ENCODE measurements at regions not wholly inside any gene's neighbourhood (a gene's known extent, or its start where the extent isn't known, plus 50 kb on each side); places are given as distances from the start of the nearest gene placed in this dataset.

DNA sequence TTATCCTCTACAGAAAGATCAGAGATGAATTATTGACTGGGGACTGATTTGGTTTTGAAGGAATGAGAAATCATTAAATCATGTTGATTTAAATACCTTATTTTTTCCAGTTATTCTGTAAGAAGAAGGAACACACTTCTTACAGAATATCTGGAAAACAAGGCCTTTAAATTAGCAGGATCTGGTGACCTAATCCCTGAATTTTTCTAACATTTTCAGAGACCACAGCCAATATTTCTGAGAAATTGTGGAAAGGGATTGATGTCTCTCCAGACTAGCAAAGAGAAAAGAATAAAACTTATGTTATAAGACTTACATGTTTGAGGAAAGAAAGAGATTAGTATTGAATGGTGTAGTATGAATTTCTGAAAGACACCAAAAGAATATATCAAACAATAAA lies 104.0 kb downstream of the KCNE4 start:
- TF ChIP-seq, protein P1, sequence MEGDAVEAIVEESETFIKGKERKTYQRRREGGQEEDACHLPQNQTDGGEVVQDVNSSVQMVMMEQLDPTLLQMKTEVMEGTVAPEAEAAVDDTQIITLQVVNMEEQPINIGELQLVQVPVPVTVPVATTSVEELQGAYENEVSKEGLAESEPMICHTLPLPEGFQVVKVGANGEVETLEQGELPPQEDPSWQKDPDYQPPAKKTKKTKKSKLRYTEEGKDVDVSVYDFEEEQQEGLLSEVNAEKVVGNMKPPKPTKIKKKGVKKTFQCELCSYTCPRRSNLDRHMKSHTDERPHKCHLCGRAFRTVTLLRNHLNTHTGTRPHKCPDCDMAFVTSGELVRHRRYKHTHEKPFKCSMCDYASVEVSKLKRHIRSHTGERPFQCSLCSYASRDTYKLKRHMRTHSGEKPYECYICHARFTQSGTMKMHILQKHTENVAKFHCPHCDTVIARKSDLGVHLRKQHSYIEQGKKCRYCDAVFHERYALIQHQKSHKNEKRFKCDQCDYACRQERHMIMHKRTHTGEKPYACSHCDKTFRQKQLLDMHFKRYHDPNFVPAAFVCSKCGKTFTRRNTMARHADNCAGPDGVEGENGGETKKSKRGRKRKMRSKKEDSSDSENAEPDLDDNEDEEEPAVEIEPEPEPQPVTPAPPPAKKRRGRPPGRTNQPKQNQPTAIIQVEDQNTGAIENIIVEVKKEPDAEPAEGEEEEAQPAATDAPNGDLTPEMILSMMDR (conservative IDR thresholded peaks at IDR 0.05) = no peak
- no peaks in the 10 kb centered on the region for H3K9me3 ChIP-seq (ENCODE audit: control insufficient read depth, low read depth, low read length)
- H3K4me1 Mint-ChIP-seq = 0 out of 4 replicates have a peak, but pooled peaks cover 0 to 2% of the 10 kb centered on the region in 2 experiments
- no peak overlapping the region for H3K18ac ChIP-seq (ENCODE audit: insufficient read length, low read depth, low read length)
- H3K4me1 ChIP-seq (ENCODE audit: insufficient read depth, low read length) = no peaks in the 10 kb centered on the region
- no peak overlapping the region for H4K5ac ChIP-seq (ENCODE audit: insufficient read length, low read depth, low read length)
- H3K79me1 ChIP-seq (ENCODE audit: insufficient read depth, low read depth, low read length, poor library complexity, severe bottlenecking) = no peaks in the 10 kb centered on the region
- H4K8ac ChIP-seq (replicated peaks; ENCODE audit: insufficient read length, low read depth, low read length) = no peak overlapping the region
- DNase-seq = no peak
- H3K27me3 Mint-ChIP-seq (ENCODE audit: low read depth) = no peaks in the 10 kb centered on the region
- H3K4me2 ChIP-seq (ENCODE audit: insufficient read depth, insufficient read length, low read length) = no peak overlapping the region
- no peaks in the 10 kb centered on the region; a peak in 1 of 5 replicates for H3K9me3 Mint-ChIP-seq
- H3K27me3 ChIP-seq (ENCODE audit: insufficient read depth, low read length) = no peaks in the 10 kb centered on the region
- no peak overlapping the region for H2BK5ac ChIP-seq (ENCODE audit: insufficient read length, low read length)
- no peak overlapping the region for H3T11ph ChIP-seq (ENCODE audit: low read length)
- H3K23ac ChIP-seq (ENCODE audit: insufficient read length, low read depth, low read length) = no peak overlapping the region
- no peak overlapping the region for H2BK120ac ChIP-seq (ENCODE audit: low read depth, low read length, poor library complexity, severe bottlenecking)
- no peak overlapping the region for H2BK20ac ChIP-seq (ENCODE audit: low read depth, low read length, poor library complexity, severe bottlenecking)
- no peak overlapping the region for H3K4me3 Mint-ChIP-seq
- no peak overlapping the region for H2BK12ac ChIP-seq (ENCODE audit: insufficient read length, low read depth, low read length)
- H3K23me2 ChIP-seq (ENCODE audit: insufficient read length, low read depth, low read length, poor library complexity, severe bottlenecking) = no peaks in the 10 kb centered on the region
- H2AK5ac ChIP-seq (ENCODE audit: insufficient read length, low read length) = no peak overlapping the region
- H2AFZ ChIP-seq (ENCODE audit: low read length) = no peak overlapping the region
- no peak overlapping the region for H3K27ac ChIP-seq (ENCODE audit: insufficient read length, low read depth, low read length)
- no peaks in the 10 kb centered on the region for H4K20me1 ChIP-seq (ENCODE audit: control insufficient read depth, insufficient read depth, insufficient read length)
- no peak overlapping the region for H3K4ac ChIP-seq (ENCODE audit: low read depth, low read length)
- H3K9ac ChIP-seq (ENCODE audit: extremely low read depth, insufficient read length, low read length) = no peak overlapping the region
- no peak overlapping the region for H4K91ac ChIP-seq (ENCODE audit: insufficient read length, low read depth, low read length)
- no peak overlapping the region for H3K14ac ChIP-seq (ENCODE audit: insufficient read depth, low read length)
- no peaks in the 10 kb centered on the region for H3K79me2 ChIP-seq (ENCODE audit: insufficient read depth, low read length)
- no peak overlapping the region for H2BK15ac ChIP-seq (ENCODE audit: low read depth, low read length)
- no peak overlapping the region for H3K56ac ChIP-seq (ENCODE audit: insufficient read length, low read depth, low read length)
- no peaks in the 10 kb centered on the region for H3K36me3 Mint-ChIP-seq (ENCODE audit: insufficient read depth in 1 of 3, low read depth in 3 of 3)
- no peak overlapping the region for H3K27ac Mint-ChIP-seq

Data from H9 (cell line).